NB4 (cell line): ENCODE measurements at regions not wholly inside any gene's neighbourhood (a gene's known extent, or its start where the extent isn't known, plus 50 kb on each side); places are given as distances from the start of the nearest gene placed in this dataset.

Experiments used
- MYC ChIP-seq: IDR thresholded peaks from 2 replicates; pipeline ENCODE4 v1.6.1; 2011; ENCODE audit warnings: low read depth, low read length
- POLR2A ChIP-seq: IDR thresholded peaks from 2 replicates; pipeline ENCODE4 v1.6.1; 2011; ENCODE audit warnings: mild to moderate bottlenecking; ENCODE audit not compliant: insufficient read length; ENCODE audit errors: extremely low read depth
- TF ChIP-seq, protein P1 (sequence below): IDR thresholded peaks from one replicate; pipeline ENCODE4 v1.5.1; 2012; ENCODE audit warnings: low read depth, low read length

DNA sequence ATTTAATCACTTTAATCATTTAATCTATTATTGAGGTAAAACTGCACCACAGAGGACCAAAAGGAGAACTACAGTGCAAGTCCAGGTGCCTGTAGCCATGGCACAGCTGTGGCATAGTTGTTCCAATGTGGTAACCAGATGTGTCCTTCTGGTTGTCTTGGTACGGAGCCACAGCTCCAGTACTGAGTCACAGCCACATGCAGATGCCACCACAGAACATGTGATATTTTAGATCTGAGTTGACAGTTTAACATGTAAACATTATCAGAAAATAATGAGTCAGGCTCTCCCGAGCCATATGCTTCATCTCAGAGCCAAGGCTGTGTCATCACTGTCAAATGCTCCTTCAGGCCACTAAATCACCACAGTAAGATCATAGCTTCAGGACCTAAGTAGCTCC, 56.4 kb upstream of the RGS7 start:
- TF ChIP-seq, protein P1, sequence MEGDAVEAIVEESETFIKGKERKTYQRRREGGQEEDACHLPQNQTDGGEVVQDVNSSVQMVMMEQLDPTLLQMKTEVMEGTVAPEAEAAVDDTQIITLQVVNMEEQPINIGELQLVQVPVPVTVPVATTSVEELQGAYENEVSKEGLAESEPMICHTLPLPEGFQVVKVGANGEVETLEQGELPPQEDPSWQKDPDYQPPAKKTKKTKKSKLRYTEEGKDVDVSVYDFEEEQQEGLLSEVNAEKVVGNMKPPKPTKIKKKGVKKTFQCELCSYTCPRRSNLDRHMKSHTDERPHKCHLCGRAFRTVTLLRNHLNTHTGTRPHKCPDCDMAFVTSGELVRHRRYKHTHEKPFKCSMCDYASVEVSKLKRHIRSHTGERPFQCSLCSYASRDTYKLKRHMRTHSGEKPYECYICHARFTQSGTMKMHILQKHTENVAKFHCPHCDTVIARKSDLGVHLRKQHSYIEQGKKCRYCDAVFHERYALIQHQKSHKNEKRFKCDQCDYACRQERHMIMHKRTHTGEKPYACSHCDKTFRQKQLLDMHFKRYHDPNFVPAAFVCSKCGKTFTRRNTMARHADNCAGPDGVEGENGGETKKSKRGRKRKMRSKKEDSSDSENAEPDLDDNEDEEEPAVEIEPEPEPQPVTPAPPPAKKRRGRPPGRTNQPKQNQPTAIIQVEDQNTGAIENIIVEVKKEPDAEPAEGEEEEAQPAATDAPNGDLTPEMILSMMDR = no peak
- TF ChIP-seq MYC (no peak), POLR2A (no peak)
